GM23338 (cell line): ENCODE measurements at regions not wholly inside any gene's neighbourhood (a gene's known extent, or its start where the extent isn't known, plus 50 kb on each side); places are given as distances from the start of the nearest gene placed in this dataset.

Experiments used
- ATAC-seq: fragments of 200-7000 bp; cut with Tn5 transposase; 3 replicates; pipeline ENCODE4 v1.9.1; 2020
- DNase-seq: peaks from one replicate; pipeline ENCODE4 v3.0.0-alpha.2; 2015; ENCODE audit warnings: low spot score
- H2AFZ ChIP-seq: fragments of 200-600 bp; sonication (generic); 2 replicates; pipeline ENCODE4 v1.8.0; 2016; ENCODE audit warnings: antibody characterized with exemption, mild to moderate bottlenecking, moderate library complexity
- H3F3A ChIP-seq: fragments of 200-600 bp; sonication (generic); replicated peaks from 2 replicates; pipeline ENCODE4 v1.8.0; 2017; ENCODE audit warnings: antibody characterized with exemption, mixed run types, low read depth
- H3K27ac ChIP-seq: fragments of 200-600 bp; sonication (generic); 2 replicates; pipeline ENCODE4 v1.6.1; 2016; ENCODE audit warnings: low read depth
- H3K27me3 ChIP-seq: fragments of 200-600 bp; sonication (generic); 2 replicates; pipeline ENCODE4 v1.8.0; 2016; ENCODE audit warnings: mild to moderate bottlenecking, mixed run types, moderate library complexity; ENCODE audit not compliant: insufficient read depth
- H3K36me3 ChIP-seq: fragments of 200-600 bp; sonication (generic); 2 replicates; pipeline ENCODE4 v1.8.0; 2016; ENCODE audit warnings: mild to moderate bottlenecking; ENCODE audit not compliant: insufficient read depth
- H3K4me1 ChIP-seq: fragments of 200-600 bp; sonication (generic); 2 replicates; pipeline ENCODE4 v1.8.0; 2016; ENCODE audit warnings: mild to moderate bottlenecking, moderate library complexity; ENCODE audit not compliant: insufficient read depth
- H3K4me2 ChIP-seq: fragments of 200-600 bp; sonication (generic); 2 replicates; pipeline ENCODE4 v1.7.1; 2017; ENCODE audit warnings: mixed run types
- H3K4me3 ChIP-seq: fragments of 200-600 bp; sonication (generic); 2 replicates; pipeline ENCODE4 v1.6.1; 2016; ENCODE audit warnings: mixed run types
- H3K79me2 ChIP-seq: fragments of 200-600 bp; sonication (generic); replicated peaks from 2 replicates; pipeline ENCODE4 v1.8.0; 2017; ENCODE audit warnings: mild to moderate bottlenecking; ENCODE audit not compliant: insufficient read depth
- H3K9me2 ChIP-seq: fragments of 200-600 bp; sonication (generic); 2 replicates; pipeline ENCODE4 v1.8.0; 2017; ENCODE audit not compliant: insufficient read depth
- H4K20me1 ChIP-seq: fragments of 200-600 bp; sonication (generic); replicated peaks from 2 replicates; pipeline ENCODE4 v1.8.0; 2017; ENCODE audit warnings: mild to moderate bottlenecking; ENCODE audit not compliant: insufficient read depth
- H3K27ac Mint-ChIP-seq: 2 replicates; pipeline ENCODE4 v1.8.0; 2020; ENCODE audit warnings: inconsistent platforms, mild to moderate bottlenecking, moderate library complexity, mixed read lengths
- H3K27me3 Mint-ChIP-seq: 3 replicates; pipeline ENCODE4 v1.8.0; 2022; ENCODE audit warnings: low read depth, mild to moderate bottlenecking, moderate library complexity, mixed read lengths, inconsistent platforms; ENCODE audit not compliant: insufficient read depth, poor library complexity
- H3K36me3 Mint-ChIP-seq: 3 replicates; pipeline ENCODE4 v1.8.0; 2021; ENCODE audit warnings: low read depth, mild to moderate bottlenecking, inconsistent platforms, moderate library complexity, mixed read lengths
- H3K4me1 Mint-ChIP-seq: 3 replicates; pipeline ENCODE4 v1.8.0; 2020; ENCODE audit warnings: mild to moderate bottlenecking, inconsistent platforms, mixed read lengths
- H3K4me3 Mint-ChIP-seq: 3 replicates; pipeline ENCODE4 v1.8.0; 2021; ENCODE audit warnings: moderate library complexity, mild to moderate bottlenecking, inconsistent platforms, mixed read lengths
- H3K9me3 Mint-ChIP-seq: 3 replicates; pipeline ENCODE4 v1.8.0; 2020; ENCODE audit warnings: moderate library complexity, mild to moderate bottlenecking, inconsistent platforms, mixed read lengths
- CREB1 ChIP-seq: fragments of 250-450 bp; sonication (Bioruptor Pico); IDR thresholded peaks from 2 replicates; pipeline ENCODE4 v1.5.0; 2020; ENCODE audit warnings: low read depth, mild to moderate bottlenecking, moderate library complexity
- EZH2phosphoT487 ChIP-seq: fragments of 200-600 bp; sonication (generic); IDR thresholded peaks from one replicate; pipeline ENCODE4 v1.8.1; 2018; ENCODE audit warnings: antibody characterized with exemption; ENCODE audit not compliant: unreplicated experiment
- JUNB ChIP-seq: IDR thresholded peaks from one replicate; pipeline ENCODE4 v1.6.1; 2016; ENCODE audit warnings: antibody characterized with exemption; ENCODE audit not compliant: unreplicated experiment
- POLR2AphosphoS5 ChIP-seq: IDR thresholded peaks from 2 replicates; pipeline ENCODE4 v1.6.1; 2016; ENCODE audit warnings: antibody characterized with exemption, low read depth
- ZNF114 ChIP-seq: fragments of 250-450 bp; sonication (Bioruptor Pico); IDR thresholded peaks from 2 replicates; pipeline ENCODE4 v1.5.0; 2020; ENCODE audit warnings: mild to moderate bottlenecking, moderate library complexity
- ZNF331 ChIP-seq: fragments of 250-450 bp; sonication (Bioruptor Pico); IDR thresholded peaks from 2 replicates; pipeline ENCODE4 v1.5.0; 2020; ENCODE audit warnings: low read depth, mild to moderate bottlenecking, moderate library complexity
- TF ChIP-seq, protein P1 (sequence below), 2 experiments: fragments of 200-600 bp in 1 of 2; sonication (generic) in 1 of 2; conservative IDR thresholded peaks; 2 replicates each; pipeline versions ENCODE4 v1.5.1 to v1.6.1; 2016 to 2017; ENCODE audit warnings: antibody characterized with exemption in 2 of 2, low read depth in 2 of 2, mild to moderate bottlenecking in 2 of 2, moderate library complexity in 1 of 2

DNA sequence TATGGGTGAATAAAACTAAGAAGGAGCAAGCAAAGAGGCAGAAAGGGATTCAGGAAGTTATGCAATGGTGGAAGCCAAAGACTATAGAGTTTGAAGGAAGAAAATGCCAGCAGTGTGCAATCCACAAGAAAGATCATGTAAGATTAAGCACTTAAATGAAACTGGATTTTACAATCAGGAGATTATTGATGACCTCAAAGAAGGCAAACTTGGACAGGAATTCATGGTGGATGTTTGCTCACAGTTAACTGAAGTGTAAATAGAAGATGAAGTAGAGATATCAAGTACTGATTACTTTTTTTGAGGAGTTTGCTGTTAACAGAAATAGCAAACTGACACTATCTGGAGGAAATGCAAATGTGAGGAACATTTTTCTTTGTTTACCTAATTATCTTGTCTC, 308.9 kb downstream of the RND3 start (continued):
- TF ChIP-seq, protein P1, sequence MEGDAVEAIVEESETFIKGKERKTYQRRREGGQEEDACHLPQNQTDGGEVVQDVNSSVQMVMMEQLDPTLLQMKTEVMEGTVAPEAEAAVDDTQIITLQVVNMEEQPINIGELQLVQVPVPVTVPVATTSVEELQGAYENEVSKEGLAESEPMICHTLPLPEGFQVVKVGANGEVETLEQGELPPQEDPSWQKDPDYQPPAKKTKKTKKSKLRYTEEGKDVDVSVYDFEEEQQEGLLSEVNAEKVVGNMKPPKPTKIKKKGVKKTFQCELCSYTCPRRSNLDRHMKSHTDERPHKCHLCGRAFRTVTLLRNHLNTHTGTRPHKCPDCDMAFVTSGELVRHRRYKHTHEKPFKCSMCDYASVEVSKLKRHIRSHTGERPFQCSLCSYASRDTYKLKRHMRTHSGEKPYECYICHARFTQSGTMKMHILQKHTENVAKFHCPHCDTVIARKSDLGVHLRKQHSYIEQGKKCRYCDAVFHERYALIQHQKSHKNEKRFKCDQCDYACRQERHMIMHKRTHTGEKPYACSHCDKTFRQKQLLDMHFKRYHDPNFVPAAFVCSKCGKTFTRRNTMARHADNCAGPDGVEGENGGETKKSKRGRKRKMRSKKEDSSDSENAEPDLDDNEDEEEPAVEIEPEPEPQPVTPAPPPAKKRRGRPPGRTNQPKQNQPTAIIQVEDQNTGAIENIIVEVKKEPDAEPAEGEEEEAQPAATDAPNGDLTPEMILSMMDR (conservative IDR thresholded peaks at IDR 0.05; ENCODE audit: low read depth in 2 of 2), result no peak

DNA sequence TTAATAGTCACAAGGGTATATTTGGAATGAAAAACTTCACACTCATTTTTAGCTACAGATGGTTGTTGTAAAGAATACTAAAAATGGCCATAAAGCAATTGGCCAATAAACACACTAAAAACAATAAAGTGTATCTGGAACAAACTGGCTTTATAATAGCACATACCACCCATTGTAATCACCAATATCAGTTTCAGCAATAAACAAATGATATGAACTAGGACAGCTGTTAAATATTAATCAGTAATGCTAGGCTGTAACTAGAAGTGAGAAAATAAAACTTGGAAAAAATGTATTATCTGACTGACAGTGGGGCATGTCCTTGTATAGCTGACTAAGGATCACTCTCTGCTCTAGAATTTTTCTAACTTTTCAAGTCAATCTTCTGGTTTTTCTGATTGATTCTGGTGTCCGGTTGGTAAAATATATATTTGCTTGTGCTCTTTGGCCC, 312.5 kb downstream of the RND3 start:
- Histone ChIP-seq H3K4me1 (no peaks in the 10 kb centered on the region), H3K4me3 (no peak overlapping the region), H3K9me2 (no peaks in the 10 kb centered on the region), H4K20me1 (no peaks in the 10 kb centered on the region), H3K79me2 (no peaks in the 10 kb centered on the region), H2AFZ (no peak overlapping the region), H3K36me3 (no peaks in the 10 kb centered on the region), H3K27ac (no peak overlapping the region), H3K27me3 (no peaks in the 10 kb centered on the region), H3F3A (no peaks in the 10 kb centered on the region), H3K4me2 (no peak overlapping the region)
- Mint-ChIP-seq H3K27me3 (no peaks in the 10 kb centered on the region), H3K9me3 (peaks cover 5% of the 10 kb centered on the region; the same call in 2 of the 3 replicates), H3K4me1 (peaks cover 6% of the 10 kb centered on the region; the same call in 1 of the 3 replicates), H3K4me3 (no peak overlapping the region), H3K36me3 (no peaks in the 10 kb centered on the region; the same call in 1 of the 3 replicates), H3K27ac (no peak overlapping the region)
- DNase-seq (no peak), ATAC-seq (no peak)
- TF ChIP-seq CREB1 (CRISPR knock-in tag), result no peak
- no peak for TF ChIP-seq POLR2AphosphoS5
- no peak for TF ChIP-seq ZNF114 (CRISPR knock-in tag)
- TF ChIP-seq, protein P1 (conservative IDR thresholded peaks at IDR 0.05; ENCODE audit: low read depth in 2 of 2), result no peak
- no peak for TF ChIP-seq EZH2phosphoT487
- TF ChIP-seq ZNF331, result no peak

DNA sequence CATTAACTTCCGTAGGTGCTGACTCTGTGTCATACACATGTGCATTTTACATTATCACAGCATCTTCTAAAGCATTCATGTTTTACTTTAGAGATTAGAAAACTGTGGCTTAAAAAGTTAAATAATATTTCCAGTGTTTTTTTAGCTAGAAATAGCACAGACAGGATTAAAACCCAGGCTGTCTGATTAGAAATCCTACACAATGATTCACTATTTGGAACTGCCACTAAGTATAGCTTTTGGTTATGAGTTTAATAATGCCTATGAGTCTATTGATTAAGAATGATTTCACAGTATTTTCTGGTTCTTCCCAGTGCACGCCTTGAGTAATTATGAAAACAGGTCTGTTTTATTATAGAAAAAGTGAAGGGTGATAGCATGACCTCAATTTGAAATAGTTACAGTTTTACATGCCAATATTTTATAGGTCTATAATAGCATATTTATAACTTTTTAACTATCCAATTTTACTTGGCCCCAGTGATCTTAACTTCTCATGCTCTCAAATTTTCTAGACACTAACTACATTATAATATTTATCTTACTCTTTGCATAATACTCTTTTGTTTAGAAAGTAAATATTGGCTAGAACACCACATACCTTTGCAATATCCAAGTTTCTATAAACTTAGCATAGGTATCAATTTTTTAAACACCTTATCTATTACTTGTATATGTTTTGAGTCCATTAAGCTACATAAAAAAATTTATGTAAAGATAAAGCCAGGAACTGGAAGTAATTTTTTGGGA, 313.2 kb downstream of the RND3 start:
- Mint-ChIP-seq H3K27me3 (no peaks in the 10 kb centered on the region), H3K4me1 (peaks cover 6% of the 10 kb centered on the region; the same call in 1 of the 3 replicates), H3K4me3 (no peak overlapping the region), H3K9me3 (peaks cover 8% of the 10 kb centered on the region; the same call in 2 of the 3 replicates), H3K36me3 (no peaks in the 10 kb centered on the region; the same call in 2 of the 3 replicates), H3K27ac (no peak overlapping the region)
- Histone ChIP-seq H3K4me3 (no peak overlapping the region), H3K27ac (no peak overlapping the region), H3K9me2 (no peaks in the 10 kb centered on the region), H3K4me2 (no peak overlapping the region), H4K20me1 (no peaks in the 10 kb centered on the region), H3K79me2 (no peaks in the 10 kb centered on the region), H2AFZ (no peak overlapping the region), H3K27me3 (no peaks in the 10 kb centered on the region), H3F3A (no peaks in the 10 kb centered on the region), H3K36me3 (no peaks in the 10 kb centered on the region), H3K4me1 (no peaks in the 10 kb centered on the region)
- no peak for TF ChIP-seq JUNB
- DNase-seq, result no peak
- ATAC-seq, result no peak
